ENCODE measurements at regions not wholly inside any gene's neighbourhood (a gene's known extent, or its start where the extent isn't known, plus 50 kb on each side); places are given as distances from the start of the nearest gene placed in this dataset.

DNA sequence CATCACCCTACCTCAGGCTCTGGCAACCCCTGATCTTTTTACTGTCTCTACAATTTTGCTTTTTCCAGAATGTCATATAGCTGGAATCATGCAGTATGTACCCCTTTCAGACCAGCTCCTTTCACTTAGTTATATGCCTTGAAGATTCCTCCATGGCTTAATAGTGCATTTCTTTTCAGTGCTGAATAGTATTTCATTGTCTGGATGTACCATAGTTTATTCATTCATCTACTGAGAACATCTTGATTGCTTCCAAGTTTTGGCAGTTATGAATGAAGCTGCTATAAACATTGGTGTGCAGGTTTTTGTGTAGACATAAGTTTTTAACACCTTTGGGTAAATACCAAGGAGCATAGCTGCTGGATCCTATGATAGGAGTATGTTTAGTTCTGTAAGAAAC, 50.8 kb upstream of the ANP32A start:
- no peak for DNase-seq
- no peaks in the 10 kb centered on the region for H3K9me3 Mint-ChIP-seq
- H3K27me3 Mint-ChIP-seq = peaks cover 24% of the 10 kb centered on the region
- H3K36me3 Mint-ChIP-seq = no peaks in the 10 kb centered on the region
- no peak overlapping the region for H3K27ac Mint-ChIP-seq
- peaks cover 5% of the 10 kb centered on the region for H3K4me1 Mint-ChIP-seq
- no peak overlapping the region for H3K4me3 Mint-ChIP-seq
- POLR2A ChIA-PET = no interaction called here
- ATAC-seq (ENCODE audit: low read depth) = no peak

DNA sequence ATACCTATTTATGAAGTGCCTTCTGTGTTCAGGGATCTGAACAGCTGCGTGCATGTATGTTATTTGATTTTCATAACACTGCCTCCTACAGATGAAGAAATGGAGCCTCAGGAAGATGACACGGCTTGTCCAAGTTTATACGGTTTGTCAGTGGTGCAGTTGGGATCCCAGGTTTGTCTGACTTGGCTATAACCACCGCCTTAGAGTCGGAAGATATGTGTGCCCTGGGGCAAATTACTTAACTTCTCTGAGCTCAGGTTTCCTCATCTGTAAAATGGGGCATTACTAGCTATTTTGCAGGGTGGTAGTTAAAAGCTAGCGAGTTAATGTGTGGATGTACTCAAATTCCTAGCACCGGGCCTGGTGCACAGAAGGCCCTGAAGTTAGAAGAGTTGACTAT, 54.1 kb upstream of the ANP32A start:
- H3K4me3 Mint-ChIP-seq = no peak overlapping the region
- H3K27ac Mint-ChIP-seq = no peak overlapping the region

DNA sequence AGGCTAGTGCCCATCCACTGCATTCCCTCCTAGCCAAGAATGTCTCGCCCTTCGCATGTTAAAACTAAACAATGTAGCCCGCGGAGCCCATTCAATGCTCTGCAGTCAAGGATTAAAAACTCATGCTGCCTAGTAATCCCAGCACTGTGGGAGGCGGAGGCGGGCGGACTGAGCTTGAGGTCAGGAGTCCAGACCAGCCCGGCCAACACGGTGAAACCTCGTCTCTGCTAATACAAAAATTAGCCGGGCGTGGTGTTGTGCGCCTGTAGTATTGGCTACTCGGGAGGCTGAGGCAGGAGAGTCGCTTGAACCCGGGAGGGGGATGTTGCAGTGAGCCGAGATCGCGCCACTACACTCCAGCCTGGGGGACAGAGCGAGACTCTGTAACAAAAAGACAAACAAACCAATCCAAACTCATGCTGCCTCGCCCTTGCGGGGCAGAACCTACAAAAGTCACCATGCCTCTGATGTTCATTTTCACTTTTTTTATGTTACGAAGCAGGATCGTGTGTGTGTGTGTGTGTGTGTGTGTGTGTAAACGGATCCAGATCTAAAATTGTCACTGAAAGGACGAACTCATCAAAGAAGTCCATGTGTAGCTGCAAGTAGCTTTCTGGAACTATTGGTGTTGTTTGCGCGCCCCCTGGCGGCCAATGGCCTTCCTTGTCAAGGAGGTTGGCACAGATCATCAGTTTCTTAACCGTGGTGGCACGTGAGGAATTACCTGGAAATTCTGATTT, 54.8 kb upstream of the SPESP1 start:
- H3K4me1 Mint-ChIP-seq = peaks cover 5% of the 10 kb centered on the region
- ATAC-seq (ENCODE audit: low read depth) = peak; percentile 82
- peak overlapping the region; percentile 56 for H3K4me3 Mint-ChIP-seq

More for the DNA sequence above, 54.1 kb upstream of the ANP32A start:
- POLR2A ChIA-PET = no interaction called here
- Mint-ChIP-seq H3K4me1 (peaks cover 5% of the 10 kb centered on the region), H3K36me3 (no peaks in the 10 kb centered on the region), H3K9me3 (no peaks in the 10 kb centered on the region), H3K27me3 (peaks cover 37% of the 10 kb centered on the region)
- no peak for DNase-seq
- ATAC-seq (ENCODE audit: low read depth) = no peak

DNA sequence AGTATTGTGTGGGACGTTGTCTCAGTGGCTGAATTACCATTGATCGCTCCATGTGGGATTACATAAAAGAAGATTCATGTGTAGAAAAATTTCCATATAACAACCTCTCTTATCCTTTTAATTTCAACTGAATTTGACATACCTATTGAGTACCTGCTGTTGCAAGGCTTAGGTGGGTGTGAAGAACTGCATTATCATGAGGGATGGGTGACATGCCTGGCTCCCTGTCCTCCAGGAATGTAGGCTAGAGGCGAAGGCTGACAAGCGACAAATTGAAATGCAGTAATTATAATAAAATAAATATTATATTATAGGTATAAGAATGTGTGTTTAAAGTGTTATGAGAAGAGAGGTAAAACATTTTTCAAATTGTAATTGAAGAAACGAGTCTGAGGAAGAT, 52.7 kb upstream of the SPESP1 start:
- DNase-seq = no peak

More for the DNA sequence above, 54.8 kb upstream of the SPESP1 start:
- POLR2A ChIA-PET = interaction anchor here (1.1 kb wide), 1 partner anchor 21 kb away, joined by 3 read pairs; no protein-coding TSS in a partner anchor
- Mint-ChIP-seq H3K36me3 (no peaks in the 10 kb centered on the region), H3K9me3 (no peaks in the 10 kb centered on the region), H3K27me3 (peaks cover 32% of the 10 kb centered on the region), H3K27ac (no peak overlapping the region)
- peak; percentile 91 for DNase-seq

DNA sequence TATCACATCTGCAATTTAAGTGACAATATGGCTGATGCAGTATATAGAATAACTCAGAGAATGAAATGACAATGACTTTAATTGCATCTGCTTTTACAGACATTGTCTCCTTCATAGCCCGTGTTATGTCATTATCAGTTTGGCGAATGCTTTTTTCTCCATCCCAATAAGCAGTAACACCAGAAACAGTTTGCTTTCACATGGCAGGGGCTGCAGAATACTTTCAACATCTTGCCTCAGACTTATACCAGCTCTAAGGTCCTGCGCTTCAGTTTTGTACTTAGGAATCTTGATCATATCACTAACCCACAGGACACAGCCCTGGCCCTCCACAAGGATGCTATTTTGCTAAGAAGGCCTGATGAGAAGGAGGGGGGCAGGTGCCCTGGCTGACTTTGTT, 49.9 kb upstream of the SPESP1 start:
- ATAC-seq (ENCODE audit: low read depth) = no peak
- POLR2A ChIA-PET = no interaction called here

More for the DNA sequence above, 52.7 kb upstream of the SPESP1 start:
- H3K27ac Mint-ChIP-seq = no peak overlapping the region
- H3K36me3 Mint-ChIP-seq = no peaks in the 10 kb centered on the region
- POLR2A ChIA-PET = no interaction called here
- no peaks in the 10 kb centered on the region for H3K9me3 Mint-ChIP-seq
- peaks cover 26% of the 10 kb centered on the region for H3K27me3 Mint-ChIP-seq
- no peak overlapping the region for H3K4me3 Mint-ChIP-seq
- H3K4me1 Mint-ChIP-seq = peaks cover 5% of the 10 kb centered on the region
- no peak for ATAC-seq (ENCODE audit: low read depth)

More for the DNA sequence above, 49.9 kb upstream of the SPESP1 start:
- H3K9me3 Mint-ChIP-seq = no peaks in the 10 kb centered on the region
- H3K4me1 Mint-ChIP-seq = peaks cover 5% of the 10 kb centered on the region
- H3K4me3 Mint-ChIP-seq = no peak overlapping the region
- no peak for DNase-seq
- no peak overlapping the region for H3K27ac Mint-ChIP-seq
- peaks cover 22% of the 10 kb centered on the region for H3K27me3 Mint-ChIP-seq
- H3K36me3 Mint-ChIP-seq = no peaks in the 10 kb centered on the region

All from activated naive CD8-positive, alpha-beta T cell treated with anti-CD3 and anti-CD28 coated beads, Interleukin-2, amount 10 ng/mL, durations not matched to agents 7 days and 5 days (primary cell).